HG03565 (cell line): ENCODE measurements at regions not wholly inside any gene's neighbourhood (a gene's known extent, or its start where the extent isn't known, plus 50 kb on each side); places are given as distances from the start of the nearest gene placed in this dataset.
"Not testable (repeated sequence)": the region's sequence is repeated elsewhere in the genome, so short reads cannot be mapped to it uniquely, and the experiment has no call there.

Experiments used
- ATAC-seq: cut with Tn5 transposase; IDR thresholded peaks from one replicate; pipeline ENCODE4 v1.9.1; 2021; ENCODE audit warnings: mild to moderate bottlenecking, moderate library complexity; ENCODE audit not compliant: unreplicated experiment

- ATAC-seq: no peak
These were observed 617.8 kb upstream of the RAB6C start for GRCh38 chr2:129361688-129362087.

GRCh38 chr2:129366263-129366662 is 613.2 kb upstream of the RAB6C start:
- ATAC-seq: no peak

- no peak for ATAC-seq
These were observed 612.4 kb upstream of the RAB6C start for GRCh38 chr2:129367107-129367506.

- peak; percentile 78 for ATAC-seq
These were observed 610.0 kb upstream of the RAB6C start for GRCh38 chr2:129369437-129369836.

- no peak for ATAC-seq
These were observed 605.0 kb upstream of the RAB6C start for GRCh38 chr2:129374452-129374851.

- no peak for ATAC-seq
These were observed 603.6 kb upstream of the RAB6C start for GRCh38 chr2:129375632-129376425.

- no peak for ATAC-seq
These were observed 602.9 kb upstream of the RAB6C start for GRCh38 chr2:129376426-129377077.

GRCh38 chr2:129377078-129377469 is 602.4 kb upstream of the RAB6C start:
- ATAC-seq: no peak

GRCh38 chr2:129378186-129378585 is 601.3 kb upstream of the RAB6C start:
- ATAC-seq: no peak

- no peak for ATAC-seq
These were observed 600.1 kb upstream of the RAB6C start for GRCh38 chr2:129379411-129379810.

- no peak for ATAC-seq
These were observed 597.7 kb upstream of the RAB6C start for GRCh38 chr2:129381789-129382188.

- ATAC-seq: no peak
These were observed 590.6 kb upstream of the RAB6C start for GRCh38 chr2:129388870-129389269.

- no peak for ATAC-seq
These were observed 585.6 kb upstream of the RAB6C start for GRCh38 chr2:129393816-129394215.

GRCh38 chr2:129396980-129397599 is 582.4 kb upstream of the RAB6C start:
- ATAC-seq: peak; percentile 71

- ATAC-seq: no peak
These were observed 578.6 kb upstream of the RAB6C start for GRCh38 chr2:129400826-129401225.

- ATAC-seq: no peak
These were observed 577.4 kb upstream of the RAB6C start for GRCh38 chr2:129402076-129402475.

GRCh38 chr2:129404000-129404685 is 575.3 kb upstream of the RAB6C start:
- ATAC-seq: no peak

GRCh38 chr2:129408570-129408969 is 570.9 kb upstream of the RAB6C start:
- ATAC-seq: no peak

GRCh38 chr2:129417041-129417440 is 562.4 kb upstream of the RAB6C start:
- ATAC-seq: not testable (repeated sequence)

- ATAC-seq: no peak
These were observed 557.4 kb upstream of the RAB6C start for GRCh38 chr2:129422028-129422427.

GRCh38 chr2:129428086-129428660 is 551.3 kb upstream of the RAB6C start:
- no peak for ATAC-seq
